Astrocyte of the spinal cord (primary cell): ENCODE measurements at regions not wholly inside any gene's neighbourhood (a gene's known extent, or its start where the extent isn't known, plus 50 kb on each side); places are given as distances from the start of the nearest gene placed in this dataset.

Experiments used
- DNase-seq: peaks from one replicate; pipeline ENCODE4 v3.0.0; 2011; ENCODE audit warnings: low read depth, low spot score
- H3K4me3 ChIP-seq: 2 replicates; pipeline ENCODE4 v1.5.1; 2011; ENCODE audit warnings: low read depth, mild to moderate bottlenecking, low read length, moderate library complexity
- in situ Hi-C: cut with HindIII; loops from 2 replicates; pipeline ENCODE4 v1.10.0; 2017; ENCODE audit warnings: low sequenced_read_pairs
- TF ChIP-seq, protein P1 (sequence below): IDR thresholded peaks from 2 replicates; pipeline ENCODE4 v1.5.1; 2012; ENCODE audit warnings: low read depth, mild to moderate bottlenecking, low read length, inconsistent platforms

DNA sequence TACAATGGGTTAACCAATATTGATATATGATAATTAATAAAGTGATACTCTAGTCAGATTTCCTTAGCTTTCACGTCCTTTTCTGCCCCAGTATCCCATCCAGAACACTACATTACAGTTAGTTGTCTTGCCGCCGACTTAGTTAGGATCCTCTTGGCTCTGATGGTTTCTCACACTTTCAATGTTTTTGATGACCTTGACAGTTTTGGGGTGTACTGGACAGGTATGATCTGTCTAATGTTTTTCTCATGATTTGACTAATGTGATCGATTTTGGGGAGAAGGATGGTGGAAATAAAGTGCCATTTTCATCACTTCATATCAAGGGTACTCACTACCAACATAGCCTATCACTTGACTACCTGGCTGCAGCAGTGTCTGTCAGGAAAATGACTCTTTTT is 245.0 kb upstream of the TMC3 start:
- no peak for DNase-seq
- TF ChIP-seq, protein P1, sequence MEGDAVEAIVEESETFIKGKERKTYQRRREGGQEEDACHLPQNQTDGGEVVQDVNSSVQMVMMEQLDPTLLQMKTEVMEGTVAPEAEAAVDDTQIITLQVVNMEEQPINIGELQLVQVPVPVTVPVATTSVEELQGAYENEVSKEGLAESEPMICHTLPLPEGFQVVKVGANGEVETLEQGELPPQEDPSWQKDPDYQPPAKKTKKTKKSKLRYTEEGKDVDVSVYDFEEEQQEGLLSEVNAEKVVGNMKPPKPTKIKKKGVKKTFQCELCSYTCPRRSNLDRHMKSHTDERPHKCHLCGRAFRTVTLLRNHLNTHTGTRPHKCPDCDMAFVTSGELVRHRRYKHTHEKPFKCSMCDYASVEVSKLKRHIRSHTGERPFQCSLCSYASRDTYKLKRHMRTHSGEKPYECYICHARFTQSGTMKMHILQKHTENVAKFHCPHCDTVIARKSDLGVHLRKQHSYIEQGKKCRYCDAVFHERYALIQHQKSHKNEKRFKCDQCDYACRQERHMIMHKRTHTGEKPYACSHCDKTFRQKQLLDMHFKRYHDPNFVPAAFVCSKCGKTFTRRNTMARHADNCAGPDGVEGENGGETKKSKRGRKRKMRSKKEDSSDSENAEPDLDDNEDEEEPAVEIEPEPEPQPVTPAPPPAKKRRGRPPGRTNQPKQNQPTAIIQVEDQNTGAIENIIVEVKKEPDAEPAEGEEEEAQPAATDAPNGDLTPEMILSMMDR: no peak
- in situ Hi-C loops: no loop called here
- H3K4me3 ChIP-seq: no peak overlapping the region

DNA sequence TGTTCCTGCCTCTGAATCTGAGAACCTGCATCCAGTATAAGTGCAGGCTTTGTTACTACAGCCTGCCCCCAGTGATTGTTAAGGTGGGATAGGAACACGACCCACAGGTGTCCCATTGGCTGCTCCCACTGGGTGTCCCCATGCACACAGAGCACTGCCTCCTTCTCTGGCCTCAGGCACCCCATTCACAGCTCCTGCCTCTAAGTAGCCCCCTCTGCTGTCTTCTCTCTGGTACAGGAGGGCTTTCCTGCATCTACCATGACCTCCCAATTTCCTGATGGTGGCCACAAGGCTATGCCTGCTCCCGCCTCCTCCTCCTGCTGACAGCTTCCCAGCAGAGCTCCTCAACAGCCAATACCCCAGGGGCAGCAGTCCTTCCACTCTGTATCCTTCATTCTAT is 238.6 kb upstream of the TMC3 start:
- in situ Hi-C loops: no loop called here
- no peak overlapping the region for H3K4me3 ChIP-seq
- no peak for DNase-seq
- TF ChIP-seq, protein P1: no peak

DNA sequence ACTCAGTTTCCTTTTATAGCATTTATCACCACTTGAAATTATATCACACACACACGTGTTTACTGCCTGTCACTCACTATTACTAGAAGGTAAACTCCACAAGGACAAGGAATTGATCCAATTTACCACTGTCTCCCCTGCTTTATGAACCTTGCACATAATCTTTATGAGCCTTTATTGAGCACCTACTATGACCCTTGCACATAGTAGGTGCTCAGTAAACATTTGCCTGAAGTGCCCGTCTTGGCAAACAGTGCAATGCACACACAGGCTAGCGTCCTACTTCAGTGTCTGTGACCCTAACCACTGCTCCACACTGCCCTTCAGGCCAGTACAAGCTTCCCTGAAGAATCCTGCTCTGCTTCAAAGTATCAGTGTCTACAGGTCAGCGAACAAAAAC is 237.7 kb upstream of the TMC3 start:
- H3K4me3 ChIP-seq: no peak overlapping the region
- TF ChIP-seq, protein P1: no peak
- in situ Hi-C loops: no loop called here

DNA sequence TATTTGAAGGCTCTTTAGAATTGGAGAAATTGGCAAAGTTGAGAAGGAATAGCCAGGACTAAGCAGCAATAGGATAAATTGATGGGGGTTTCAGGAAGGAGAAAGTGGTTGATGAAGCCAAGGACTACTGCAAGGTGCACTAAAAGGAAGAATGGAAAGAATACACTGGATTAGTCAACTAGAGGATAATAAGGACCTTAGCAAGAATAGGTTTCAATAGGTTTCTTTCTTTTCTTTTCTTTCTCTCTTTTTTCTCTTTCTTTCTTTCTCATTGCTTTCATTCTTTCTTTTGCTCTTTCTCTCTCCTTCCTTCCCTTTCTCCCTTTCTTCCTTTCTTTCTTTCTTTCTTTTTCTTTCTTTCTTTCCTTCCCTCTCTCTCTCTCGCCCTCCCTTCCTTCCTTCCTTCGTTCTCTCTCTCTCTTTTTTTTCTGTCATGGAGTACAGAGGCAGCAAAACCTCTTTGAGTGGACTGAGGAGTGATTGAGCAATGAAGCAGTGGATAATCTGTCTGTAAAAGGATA is 234.4 kb upstream of the TMC3 start:
- TF ChIP-seq, protein P1: no peak
- in situ Hi-C loops: no loop called here
- DNase-seq: no peak

More for the DNA sequence above, 237.7 kb upstream of the TMC3 start:
- DNase-seq: no peak

DNA sequence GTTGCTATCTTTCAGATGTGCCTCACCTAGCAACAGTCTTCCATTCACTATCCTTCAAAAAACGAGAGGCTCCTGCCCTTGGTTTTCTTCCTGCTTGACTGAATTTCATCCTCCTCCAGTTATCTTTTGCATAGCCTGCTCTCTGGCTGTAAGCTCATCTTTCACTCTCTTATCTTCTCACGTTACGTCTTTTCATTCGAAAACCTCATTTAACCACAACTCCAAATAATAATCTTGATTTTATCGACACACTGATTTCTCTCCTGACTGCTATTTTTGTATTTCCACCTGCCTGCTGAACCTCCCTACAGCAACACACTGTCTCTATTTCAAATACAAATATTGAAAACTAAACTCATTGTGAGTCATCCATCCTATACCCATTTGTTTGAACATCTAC is 230.7 kb upstream of the TMC3 start:
- DNase-seq: no peak
- TF ChIP-seq, protein P1: no peak
- in situ Hi-C loops: no loop called here
- no peak overlapping the region for H3K4me3 ChIP-seq

More for the DNA sequence above, 234.4 kb upstream of the TMC3 start:
- no peak overlapping the region for H3K4me3 ChIP-seq

DNA sequence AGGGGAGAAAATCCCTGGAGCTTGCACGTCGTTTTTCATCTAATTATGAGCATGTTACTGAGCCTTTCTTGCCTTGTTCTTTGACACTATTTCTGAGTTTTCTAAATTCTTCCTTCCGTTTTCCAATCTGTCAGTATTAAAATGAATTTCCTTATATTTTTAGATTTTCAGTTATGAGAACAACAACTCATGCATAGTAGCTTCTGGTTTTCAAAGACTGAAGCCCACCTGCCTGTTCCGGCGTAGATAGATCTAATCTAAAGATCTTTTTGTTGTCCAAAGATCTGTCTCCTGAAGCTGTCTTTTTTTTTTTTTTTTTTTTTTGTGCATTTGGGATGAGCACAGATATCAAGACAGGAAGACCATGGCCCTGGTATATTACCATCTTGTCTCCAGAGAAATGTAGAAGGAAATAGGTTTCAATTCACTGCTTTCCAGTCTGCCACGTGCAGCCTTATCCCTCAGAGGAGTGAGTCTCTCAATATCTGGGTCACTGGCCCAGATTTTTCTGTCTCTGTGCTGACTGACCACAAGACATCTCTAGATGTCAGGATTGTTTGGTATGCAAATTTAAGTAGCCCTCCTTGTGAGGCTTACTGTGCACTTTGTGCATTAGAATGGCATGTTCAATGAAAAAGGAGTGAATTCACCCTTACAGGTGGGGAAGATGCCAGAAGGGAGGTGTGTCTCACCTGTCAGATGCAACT is 222.3 kb upstream of the TMC3 start:
- no peak overlapping the region for H3K4me3 ChIP-seq
- DNase-seq: no peak
- TF ChIP-seq, protein P1: no peak
- in situ Hi-C loops: no loop called here

DNA sequence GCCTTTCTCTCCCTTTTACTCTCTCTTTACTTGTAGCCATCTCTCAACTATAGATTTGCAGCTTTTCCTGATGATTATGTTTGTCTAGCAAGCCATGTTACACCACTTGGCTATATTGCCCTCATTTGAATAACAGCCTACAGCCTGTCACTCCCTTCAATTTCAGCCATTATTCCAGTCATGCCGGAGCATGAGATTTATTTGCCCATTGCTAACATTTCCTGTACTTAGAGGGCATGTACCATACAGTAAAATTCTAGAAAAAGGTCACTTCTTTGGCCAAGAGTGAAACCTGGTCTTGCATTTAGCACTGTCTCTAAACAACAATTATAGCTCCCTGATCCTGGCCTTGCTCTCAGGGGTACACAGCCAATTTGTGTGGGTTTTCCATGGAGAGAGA is 221.7 kb upstream of the TMC3 start:
- no peak for DNase-seq
- TF ChIP-seq, protein P1: no peak
- in situ Hi-C loops: no loop called here
- no peak overlapping the region for H3K4me3 ChIP-seq
